H9 (cell line): ENCODE measurements at regions not wholly inside any gene's neighbourhood (a gene's known extent, or its start where the extent isn't known, plus 50 kb on each side); places are given as distances from the start of the nearest gene placed in this dataset.

Source experiments
- DNase-seq: peaks from one replicate; pipeline ENCODE4 v3.0.0-alpha.2; 2017
- H2AFZ ChIP-seq: one replicate; pipeline ENCODE4 v1.6.1; 2013; ENCODE audit warnings: mild to moderate bottlenecking, low read length, control low read depth, moderate library complexity
- H2AK5ac ChIP-seq: 2 replicates; pipeline ENCODE4 v1.6.1; 2013; ENCODE audit warnings: low read length, control low read depth, mixed read lengths; ENCODE audit not compliant: insufficient read length
- H2BK120ac ChIP-seq: one replicate; pipeline ENCODE4 v1.6.1; 2013; ENCODE audit warnings: low read depth, mild to moderate bottlenecking, low read length, control low read depth, inconsistent platforms; ENCODE audit not compliant: poor library complexity, severe bottlenecking
- H2BK12ac ChIP-seq: 2 replicates; pipeline ENCODE4 v1.6.1; 2013; ENCODE audit warnings: low read length, control low read depth, mixed read lengths, low read depth; ENCODE audit not compliant: insufficient read length
- H2BK15ac ChIP-seq: 2 replicates; pipeline ENCODE4 v1.6.1; 2013; ENCODE audit warnings: low read depth, low read length, control low read depth
- H2BK20ac ChIP-seq: one replicate; pipeline ENCODE4 v1.6.1; 2013; ENCODE audit warnings: low read depth, mild to moderate bottlenecking, low read length, control low read depth, inconsistent platforms; ENCODE audit not compliant: poor library complexity, severe bottlenecking
- H2BK5ac ChIP-seq: 2 replicates; pipeline ENCODE4 v1.6.1; 2013; ENCODE audit warnings: low read length, control low read depth, mixed read lengths; ENCODE audit not compliant: insufficient read length
- H3K14ac ChIP-seq: 2 replicates; pipeline ENCODE4 v1.6.1; 2013; ENCODE audit warnings: low read length, control low read depth; ENCODE audit not compliant: insufficient read depth
- H3K18ac ChIP-seq: 2 replicates; pipeline ENCODE4 v1.6.1; 2013; ENCODE audit warnings: low read depth, mild to moderate bottlenecking, mixed read lengths, low read length, control low read depth; ENCODE audit not compliant: insufficient read length
- H3K23ac ChIP-seq: 2 replicates; pipeline ENCODE4 v1.6.1; 2013; ENCODE audit warnings: low read length, control low read depth, mixed read lengths, low read depth; ENCODE audit not compliant: insufficient read length
- H3K23me2 ChIP-seq: 2 replicates; pipeline ENCODE4 v1.6.1; 2013; ENCODE audit warnings: low read depth, mild to moderate bottlenecking, mixed read lengths, low read length, control low read depth; ENCODE audit not compliant: insufficient read length, poor library complexity, severe bottlenecking
- H3K27ac ChIP-seq: 2 replicates; pipeline ENCODE4 v1.5.1; 2013; ENCODE audit warnings: low read length, control low read depth, mixed read lengths, low read depth; ENCODE audit not compliant: insufficient read length
- H3K27me3 ChIP-seq: 2 replicates; pipeline ENCODE4 v1.6.1; 2013; ENCODE audit warnings: low read length, control low read depth, inconsistent platforms; ENCODE audit not compliant: insufficient read depth
- H3K4ac ChIP-seq: 2 replicates; pipeline ENCODE4 v1.6.1; 2013; ENCODE audit warnings: low read depth, mild to moderate bottlenecking, control low read depth, inconsistent platforms, low read length, moderate library complexity
- H3K4me1 ChIP-seq: 2 replicates; pipeline ENCODE4 v1.6.1; 2013; ENCODE audit warnings: low read length, control low read depth, inconsistent platforms; ENCODE audit not compliant: insufficient read depth
- H3K4me2 ChIP-seq: 2 replicates; pipeline ENCODE4 v1.6.1; 2013; ENCODE audit warnings: low read length, control low read depth, mixed read lengths; ENCODE audit not compliant: insufficient read length, insufficient read depth
- H3K56ac ChIP-seq: 2 replicates; pipeline ENCODE4 v1.6.1; 2013; ENCODE audit warnings: low read depth, mild to moderate bottlenecking, mixed read lengths, low read length, control low read depth; ENCODE audit not compliant: insufficient read length
- H3K79me1 ChIP-seq: 2 replicates; pipeline ENCODE4 v1.6.1; 2013; ENCODE audit warnings: low read depth, mild to moderate bottlenecking, moderate library complexity, low read length, control low read depth, inconsistent platforms; ENCODE audit not compliant: insufficient read depth, poor library complexity, severe bottlenecking
- H3K79me2 ChIP-seq: 2 replicates; pipeline ENCODE4 v1.6.1; 2013; ENCODE audit warnings: low read length, control low read depth, inconsistent platforms; ENCODE audit not compliant: insufficient read depth
- H3K9ac ChIP-seq: 2 replicates; pipeline ENCODE4 v1.6.1; 2013; ENCODE audit warnings: low read length, control low read depth, mixed read lengths; ENCODE audit not compliant: insufficient read length; ENCODE audit errors: extremely low read depth
- H3K9me3 ChIP-seq: one replicate; pipeline ENCODE4 v1.6.1; 2013; ENCODE audit warnings: low read depth, low read length, inconsistent platforms; ENCODE audit not compliant: control insufficient read depth
- H3T11ph ChIP-seq: one replicate; pipeline ENCODE4 v1.6.1; 2013; ENCODE audit warnings: mild to moderate bottlenecking, low read length, control low read depth, inconsistent platforms
- H4K20me1 ChIP-seq: one replicate; pipeline ENCODE4 v1.6.1; 2013; ENCODE audit not compliant: control insufficient read depth, insufficient read length, insufficient read depth
- H4K5ac ChIP-seq: 2 replicates; pipeline ENCODE4 v1.6.1; 2013; ENCODE audit warnings: low read depth, mild to moderate bottlenecking, mixed read lengths, low read length, control low read depth; ENCODE audit not compliant: insufficient read length
- H4K8ac ChIP-seq: replicated peaks from 2 replicates; pipeline ENCODE4 v1.6.1; 2013; ENCODE audit warnings: low read length, control low read depth, mixed read lengths, low read depth; ENCODE audit not compliant: insufficient read length
- H4K91ac ChIP-seq: 2 replicates; pipeline ENCODE4 v1.6.1; 2013; ENCODE audit warnings: low read depth, mild to moderate bottlenecking, moderate library complexity, mixed read lengths, low read length, control low read depth; ENCODE audit not compliant: insufficient read length
- H3K27ac Mint-ChIP-seq, 3 experiments: 2 replicates in 2 of 3; 3 replicates in 1 of 3; pipeline ENCODE4 v1.8.0; 2020 to 2021; ENCODE audit warnings: mixed read lengths in 3 of 3, mild to moderate bottlenecking in 1 of 3, moderate library complexity in 1 of 3
- H3K27me3 Mint-ChIP-seq: 2 replicates; pipeline ENCODE4 v1.8.0; 2021; ENCODE audit warnings: low read depth, mild to moderate bottlenecking, moderate library complexity, mixed read lengths
- H3K36me3 Mint-ChIP-seq, 3 experiments: 2 replicates in 2 of 3; 3 replicates in 1 of 3; pipeline ENCODE4 v1.8.0; 2020 to 2021; ENCODE audit warnings: low read depth in 3 of 3, mixed read lengths in 3 of 3; ENCODE audit not compliant: insufficient read depth in 1 of 3
- H3K4me1 Mint-ChIP-seq, 2 experiments: 2 replicates each; pipeline ENCODE4 v1.8.0; 2020; ENCODE audit warnings: mixed read lengths in 2 of 2
- H3K4me3 Mint-ChIP-seq, 2 experiments: 2 replicates in 1 of 2; 3 replicates in 1 of 2; pipeline ENCODE4 v1.8.0; 2020 to 2021; ENCODE audit warnings: mild to moderate bottlenecking in 2 of 2, mixed read lengths in 2 of 2, moderate library complexity in 1 of 2
- H3K9me3 Mint-ChIP-seq, 2 experiments: 2 replicates in 1 of 2; 3 replicates in 1 of 2; pipeline ENCODE4 v1.8.0; 2020; ENCODE audit warnings: mild to moderate bottlenecking in 2 of 2, mixed read lengths in 2 of 2, moderate library complexity in 1 of 2
- CTCF ChIP-seq: fragments of 200-600 bp; sonication (generic); conservative IDR thresholded peaks from 3 replicates; pipeline ENCODE4 v1.8.0; 2021; ENCODE audit warnings: antibody characterized with exemption, mild to moderate bottlenecking
- WGBS: extraction: QIAGEN DNeasy Blood & Tissue Kit; methylation state at CpG from one replicate; pipeline ENCODE4 v1.1.7; 2013; ENCODE audit warnings: missing lambda C conversion rate, low lambda C conversion rate, mixed read lengths; ENCODE audit not compliant: insufficient read length; ENCODE audit errors: extremely low coverage; 5-methylcytosine and 5-hydroxymethylcytosine counted together

GRCh38 chr4:189185810-189186432, 754.8 kb upstream of the FRG1 start:
- Histone ChIP-seq H4K8ac (no peak overlapping the region), H2AFZ (no peak overlapping the region), H3K14ac (no peak overlapping the region; the same call in 1 of the 2 replicates), H4K91ac (no peak overlapping the region), H3K79me2 (no peaks in the 10 kb centered on the region), H3K27ac (peak overlapping the region; percentile 87), H2BK120ac (peak overlapping the region; percentile 73), H3K18ac (no peak overlapping the region), H4K5ac (no peak overlapping the region), H3K9ac (no peak overlapping the region), H2BK20ac (peak overlapping the region; percentile 84), H3K4ac (no peak overlapping the region; the same call in 1 of the 2 replicates), H3K56ac (no peak overlapping the region), H3K4me1 (peaks cover 8% of the 10 kb centered on the region; the same call in 1 of the 2 replicates), H3K27me3 (no peaks in the 10 kb centered on the region), H3K9me3 (peaks cover 3% of the 10 kb centered on the region), H2BK5ac (no peak overlapping the region), H2AK5ac (no peak overlapping the region), H2BK12ac (no peak overlapping the region), H3K23me2 (peaks cover 3% of the 10 kb centered on the region), H3K23ac (no peak overlapping the region), H4K20me1 (no peaks in the 10 kb centered on the region), H2BK15ac (no peak overlapping the region), H3K79me1 (no peaks in the 10 kb centered on the region), H3K4me2 (peak overlapping the region; percentile 44), H3T11ph (no peak overlapping the region)
- peaks cover 18 to 29% (median 24%) of the 10 kb centered on the region in 3 experiments for H3K36me3 Mint-ChIP-seq
- no peak for TF ChIP-seq CTCF
- WGBS = no CpG with 5 or more reads among the region's 7 CpGs
- peaks cover 16 to 27% of the 10 kb centered on the region in 2 experiments for H3K9me3 Mint-ChIP-seq
- peak; percentile 87 for DNase-seq
- H3K4me1 Mint-ChIP-seq = peaks cover 32 to 41% of the 10 kb centered on the region in 2 experiments
- H3K4me3 Mint-ChIP-seq = peak overlapping the region; percentile 37 to 47; a peak in 4 of 5 replicates
- no peaks in the 10 kb centered on the region for H3K27me3 Mint-ChIP-seq
- peak overlapping the region; percentile 96 to 99 (median 97) for H3K27ac Mint-ChIP-seq
